ENCODE measurements at regions not wholly inside any gene's neighbourhood (a gene's known extent, or its start where the extent isn't known, plus 50 kb on each side); places are given as distances from the start of the nearest gene placed in this dataset.
A peak's percentile ranks its signal among the peaks of the same experiment; 100 is the strongest.

GRCh38 chr4:64158648-64159326 is 250.5 kb downstream of the TECRL start:
- TF ChIP-seq CTCF (conservative IDR thresholded peaks at IDR 0.05; ENCODE audit: low read depth, low read length), result peak; percentile 82
- peak; percentile 41 for DNase-seq (ENCODE audit: low read depth)
- peak overlapping the region; percentile 30 for H3K4me3 ChIP-seq (ENCODE audit: low read length)

GRCh38 chr4:64157397-64157796 is 251.9 kb downstream of the TECRL start:
- no peak overlapping the region for H3K4me3 ChIP-seq (ENCODE audit: low read length)
- TF ChIP-seq CTCF (conservative IDR thresholded peaks at IDR 0.05; ENCODE audit: low read depth, low read length), result no peak
- DNase-seq (ENCODE audit: low read depth), result no peak

- H3K4me3 ChIP-seq (ENCODE audit: low read length), result no peak overlapping the region
- no peak for TF ChIP-seq CTCF (conservative IDR thresholded peaks at IDR 0.05; ENCODE audit: low read depth, low read length)
- no peak for DNase-seq (ENCODE audit: low read depth)
Observed at GRCh38 chr4:64156253-64156652, 253.0 kb downstream of the TECRL start.

- no peak overlapping the region for H3K4me3 ChIP-seq (ENCODE audit: low read length)
- peak; percentile 4 for DNase-seq (ENCODE audit: low read depth)
Observed at GRCh38 chr4:64146030-64146429, 263.2 kb downstream of the TECRL start.

GRCh38 chr4:64144994-64145393 is 264.3 kb downstream of the TECRL start:
- TF ChIP-seq CTCF (conservative IDR thresholded peaks at IDR 0.05; ENCODE audit: low read depth, low read length), result no peak
- no peak overlapping the region for H3K4me3 ChIP-seq (ENCODE audit: low read length)
- DNase-seq (ENCODE audit: low read depth), result peak; percentile 30

More at GRCh38 chr4:64146030-64146429, 263.2 kb downstream of the TECRL start:
- no peak for TF ChIP-seq CTCF (conservative IDR thresholded peaks at IDR 0.05; ENCODE audit: low read depth, low read length)

- DNase-seq (ENCODE audit: low read depth), result no peak
- TF ChIP-seq CTCF (conservative IDR thresholded peaks at IDR 0.05; ENCODE audit: low read depth, low read length), result no peak
- no peak overlapping the region for H3K4me3 ChIP-seq (ENCODE audit: low read length)
Observed at GRCh38 chr4:64130907-64131306, 278.3 kb downstream of the TECRL start.

GRCh38 chr4:64125354-64125753 is 283.9 kb downstream of the TECRL start:
- no peak for TF ChIP-seq CTCF (conservative IDR thresholded peaks at IDR 0.05; ENCODE audit: low read depth, low read length)
- DNase-seq (ENCODE audit: low read depth), result no peak
- no peak overlapping the region for H3K4me3 ChIP-seq (ENCODE audit: low read length)

All from retinal pigment epithelial cell (primary cell).